Activated naive CD8-positive, alpha-beta T cell treated with anti-CD3 and anti-CD28 coated beads, Interleukin-2, amount 50 U/mL, for 24 hours (primary cell): ENCODE measurements at regions not wholly inside any gene's neighbourhood (a gene's known extent, or its start where the extent isn't known, plus 50 kb on each side); places are given as distances from the start of the nearest gene placed in this dataset.
A peak's percentile ranks its signal among the peaks of the same experiment; 100 is the strongest.
"Not testable (repeated sequence)": the region's sequence is repeated elsewhere in the genome, so short reads cannot be mapped to it uniquely, and the experiment has no call there.

ENCODE experiments used
- ATAC-seq: fragments of 150-1000 bp; cut with Tn5 transposase; one replicate; pipeline ENCODE4 v1.10.0; 2021
- DNase-seq: peaks from one replicate; pipeline ENCODE4 v3.0.0; 2021
- H3K27ac Mint-ChIP-seq: one replicate; pipeline ENCODE4 v1.8.0; 2021; ENCODE audit warnings: mild to moderate bottlenecking, mixed read lengths
- H3K27me3 Mint-ChIP-seq: one replicate; pipeline ENCODE4 v1.8.0; 2021; ENCODE audit warnings: mixed read lengths
- H3K36me3 Mint-ChIP-seq: one replicate; pipeline ENCODE4 v1.8.0; 2021; ENCODE audit warnings: low read depth, mixed read lengths
- H3K4me1 Mint-ChIP-seq: one replicate; pipeline ENCODE4 v1.8.0; 2021; ENCODE audit warnings: mixed read lengths
- H3K4me3 Mint-ChIP-seq: one replicate; pipeline ENCODE4 v1.8.0; 2021; ENCODE audit warnings: mild to moderate bottlenecking, moderate library complexity, mixed read lengths
- H3K9me3 Mint-ChIP-seq: one replicate; pipeline ENCODE4 v1.8.0; 2021; ENCODE audit warnings: mixed read lengths

- Mint-ChIP-seq H3K4me3 (no peak overlapping the region), H3K4me1 (no peaks in the 10 kb centered on the region), H3K27ac (no peak overlapping the region), H3K36me3 (no peaks in the 10 kb centered on the region), H3K9me3 (no peaks in the 10 kb centered on the region), H3K27me3 (peaks cover 3% of the 10 kb centered on the region)
- DNase-seq (no peak), ATAC-seq (no peak)
These were observed 91.1 kb upstream of the ZBTB18 start for GRCh38 chr1:243959998-243960397.

- Mint-ChIP-seq H3K27ac (no peak overlapping the region), H3K27me3 (peaks cover 3% of the 10 kb centered on the region), H3K4me1 (no peaks in the 10 kb centered on the region), H3K4me3 (no peak overlapping the region), H3K9me3 (no peaks in the 10 kb centered on the region), H3K36me3 (no peaks in the 10 kb centered on the region)
- DNase-seq (no peak), ATAC-seq (no peak)
These were observed 93.9 kb upstream of the ZBTB18 start for GRCh38 chr1:243957141-243957540.

- Mint-ChIP-seq H3K9me3 (no peaks in the 10 kb centered on the region), H3K4me3 (no peak overlapping the region), H3K27ac (no peak overlapping the region), H3K36me3 (no peaks in the 10 kb centered on the region), H3K27me3 (peaks cover 3% of the 10 kb centered on the region), H3K4me1 (no peaks in the 10 kb centered on the region)
- DNase-seq (no peak), ATAC-seq (no peak)
These were observed 94.6 kb upstream of the ZBTB18 start for GRCh38 chr1:243956450-243956849.

GRCh38 chr1:243951207-243951606 is 99.9 kb upstream of the ZBTB18 start:
- H3K4me3 Mint-ChIP-seq, H3K4me1 Mint-ChIP-seq, H3K27ac Mint-ChIP-seq, H3K36me3 Mint-ChIP-seq, H3K27me3 Mint-ChIP-seq, DNase-seq, H3K9me3 Mint-ChIP-seq, ATAC-seq: not testable (repeated sequence)

GRCh38 chr1:243950166-243950565 is 100.1 kb upstream of the AKT3 start:
- no peak overlapping the region for H3K4me3 Mint-ChIP-seq
- no peak overlapping the region for H3K27ac Mint-ChIP-seq
- H3K36me3 Mint-ChIP-seq, result no peaks in the 10 kb centered on the region
- H3K9me3 Mint-ChIP-seq, result no peaks in the 10 kb centered on the region
- no peak for DNase-seq
- H3K27me3 Mint-ChIP-seq, result no peaks in the 10 kb centered on the region
- H3K4me1 Mint-ChIP-seq, result no peaks in the 10 kb centered on the region
- no peak for ATAC-seq

GRCh38 chr1:243946946-243947345 is 96.9 kb upstream of the AKT3 start:
- ATAC-seq, result peak; percentile 62
- H3K4me1 Mint-ChIP-seq, result peaks cover 3% of the 10 kb centered on the region
- H3K36me3 Mint-ChIP-seq, result no peaks in the 10 kb centered on the region
- no peak overlapping the region for H3K4me3 Mint-ChIP-seq
- no peak overlapping the region for H3K27ac Mint-ChIP-seq
- peak; percentile 41 for DNase-seq
- peaks cover 1% of the 10 kb centered on the region for H3K27me3 Mint-ChIP-seq
- no peaks in the 10 kb centered on the region for H3K9me3 Mint-ChIP-seq

- H3K36me3 Mint-ChIP-seq, result no peaks in the 10 kb centered on the region
- H3K27me3 Mint-ChIP-seq, result peaks cover 4% of the 10 kb centered on the region
- H3K9me3 Mint-ChIP-seq, result no peaks in the 10 kb centered on the region
- no peak for DNase-seq
- ATAC-seq, result no peak
- H3K4me1 Mint-ChIP-seq, result peaks cover 5% of the 10 kb centered on the region
- no peak overlapping the region for H3K4me3 Mint-ChIP-seq
- no peak overlapping the region for H3K27ac Mint-ChIP-seq
These were observed 96.2 kb upstream of the AKT3 start for GRCh38 chr1:243946253-243946652.

GRCh38 chr1:243945727-243946126 is 95.7 kb upstream of the AKT3 start:
- DNase-seq (no peak), ATAC-seq (no peak)
- H3K27ac Mint-ChIP-seq, result no peak overlapping the region
- H3K9me3 Mint-ChIP-seq, result no peaks in the 10 kb centered on the region
- no peaks in the 10 kb centered on the region for H3K36me3 Mint-ChIP-seq
- peaks cover 5% of the 10 kb centered on the region for H3K4me1 Mint-ChIP-seq
- no peak overlapping the region for H3K4me3 Mint-ChIP-seq
- peaks cover 4% of the 10 kb centered on the region for H3K27me3 Mint-ChIP-seq

GRCh38 chr1:243944429-243945160 is 94.6 kb upstream of the AKT3 start:
- no peak overlapping the region for H3K4me3 Mint-ChIP-seq
- H3K9me3 Mint-ChIP-seq, result no peaks in the 10 kb centered on the region
- H3K27ac Mint-ChIP-seq, result no peak overlapping the region
- peaks cover 8% of the 10 kb centered on the region for H3K27me3 Mint-ChIP-seq
- DNase-seq (no peak), ATAC-seq (no peak)
- H3K36me3 Mint-ChIP-seq, result no peaks in the 10 kb centered on the region
- H3K4me1 Mint-ChIP-seq, result peaks cover 5% of the 10 kb centered on the region

- ATAC-seq (no peak), DNase-seq (no peak)
- H3K27ac Mint-ChIP-seq, result no peak overlapping the region
- H3K9me3 Mint-ChIP-seq, result no peaks in the 10 kb centered on the region
- no peaks in the 10 kb centered on the region for H3K36me3 Mint-ChIP-seq
- no peak overlapping the region for H3K4me3 Mint-ChIP-seq
- H3K4me1 Mint-ChIP-seq, result peaks cover 12% of the 10 kb centered on the region
- peaks cover 11% of the 10 kb centered on the region for H3K27me3 Mint-ChIP-seq
These were observed 93.8 kb upstream of the AKT3 start for GRCh38 chr1:243943671-243944428.

- Mint-ChIP-seq H3K9me3 (no peaks in the 10 kb centered on the region), H3K4me1 (peaks cover 25% of the 10 kb centered on the region), H3K36me3 (no peaks in the 10 kb centered on the region), H3K27ac (no peak overlapping the region), H3K27me3 (peaks cover 11% of the 10 kb centered on the region), H3K4me3 (no peak overlapping the region)
- ATAC-seq (no peak), DNase-seq (no peak)
These were observed 92.4 kb upstream of the AKT3 start for GRCh38 chr1:243942196-243943150.

GRCh38 chr1:243940451-243940850 is 90.4 kb upstream of the AKT3 start:
- Mint-ChIP-seq H3K9me3 (peaks cover 4% of the 10 kb centered on the region), H3K27me3 (peaks cover 15% of the 10 kb centered on the region), H3K4me1 (peaks cover 25% of the 10 kb centered on the region), H3K4me3 (no peak overlapping the region), H3K36me3 (no peaks in the 10 kb centered on the region), H3K27ac (no peak overlapping the region)
- DNase-seq (no peak), ATAC-seq (no peak)

GRCh38 chr1:243939167-243939848 is 89.3 kb upstream of the AKT3 start:
- H3K36me3 Mint-ChIP-seq, result peaks cover 7% of the 10 kb centered on the region
- DNase-seq, result no peak
- no peak for ATAC-seq
- H3K9me3 Mint-ChIP-seq, result peaks cover 15% of the 10 kb centered on the region
- H3K27me3 Mint-ChIP-seq, result peaks cover 22% of the 10 kb centered on the region
- H3K4me1 Mint-ChIP-seq, result peaks cover 25% of the 10 kb centered on the region
- H3K27ac Mint-ChIP-seq, result peak overlapping the region; percentile 27
- H3K4me3 Mint-ChIP-seq, result no peak overlapping the region

GRCh38 chr1:243938208-243938607 is 88.2 kb upstream of the AKT3 start:
- Mint-ChIP-seq H3K9me3 (peaks cover 15% of the 10 kb centered on the region), H3K4me1 (peaks cover 25% of the 10 kb centered on the region), H3K27ac (peak overlapping the region; percentile 58), H3K27me3 (peaks cover 22% of the 10 kb centered on the region), H3K36me3 (peaks cover 7% of the 10 kb centered on the region), H3K4me3 (no peak overlapping the region)
- ATAC-seq (peak; percentile 59), DNase-seq (no peak)
